HG03520 (cell line): ENCODE measurements at regions not wholly inside any gene's neighbourhood (a gene's known extent, or its start where the extent isn't known, plus 50 kb on each side); places are given as distances from the start of the nearest gene placed in this dataset.

Source experiments
- ATAC-seq: cut with Tn5 transposase; IDR thresholded peaks from one replicate; pipeline ENCODE4 v1.9.1; 2021; ENCODE audit warnings: mild to moderate bottlenecking, moderate library complexity; ENCODE audit not compliant: unreplicated experiment

DNA sequence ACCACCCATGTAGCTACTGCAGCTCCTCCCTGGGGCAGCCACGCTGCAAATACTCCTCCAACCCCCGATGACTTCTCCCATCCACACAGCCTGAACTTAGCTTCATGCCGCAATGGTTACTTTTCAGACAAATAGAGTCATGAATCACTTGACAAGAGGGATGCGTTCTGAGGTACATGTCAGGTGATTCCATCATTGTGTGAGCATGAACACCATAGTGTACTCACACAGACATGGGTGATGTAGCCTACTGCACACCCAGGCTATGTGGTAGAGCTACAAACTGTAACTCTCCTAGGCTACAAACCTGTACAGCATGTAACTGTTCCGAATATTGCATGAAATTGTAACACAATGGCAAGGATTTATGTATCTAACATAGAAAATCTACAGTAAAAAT, 298.5 kb upstream of the SLC35B3 start:
- ATAC-seq = no peak

DNA sequence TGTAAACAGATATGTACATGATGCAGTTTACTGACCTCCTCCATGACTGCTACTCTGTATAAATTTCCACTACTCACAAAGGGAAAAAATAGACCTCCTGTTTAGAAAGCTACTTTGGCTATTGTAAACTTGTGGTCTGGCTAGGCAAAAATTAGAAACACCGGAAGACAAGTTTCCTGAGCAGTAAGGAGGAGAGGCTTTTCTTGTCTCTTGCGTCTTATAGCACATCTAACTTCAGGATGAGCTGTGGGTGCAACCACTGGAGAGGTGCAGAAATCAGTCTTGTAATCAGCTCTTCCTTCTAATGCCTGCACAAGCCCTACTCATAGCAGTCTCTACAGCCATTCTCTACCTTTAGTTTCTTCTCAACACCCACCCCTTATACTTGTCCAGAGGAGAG, 296.5 kb upstream of the SLC35B3 start:
- ATAC-seq = no peak

- no peak for ATAC-seq
Observed at GRCh38 chr6:8710668-8711431, 275.5 kb upstream of the SLC35B3 start.

DNA sequence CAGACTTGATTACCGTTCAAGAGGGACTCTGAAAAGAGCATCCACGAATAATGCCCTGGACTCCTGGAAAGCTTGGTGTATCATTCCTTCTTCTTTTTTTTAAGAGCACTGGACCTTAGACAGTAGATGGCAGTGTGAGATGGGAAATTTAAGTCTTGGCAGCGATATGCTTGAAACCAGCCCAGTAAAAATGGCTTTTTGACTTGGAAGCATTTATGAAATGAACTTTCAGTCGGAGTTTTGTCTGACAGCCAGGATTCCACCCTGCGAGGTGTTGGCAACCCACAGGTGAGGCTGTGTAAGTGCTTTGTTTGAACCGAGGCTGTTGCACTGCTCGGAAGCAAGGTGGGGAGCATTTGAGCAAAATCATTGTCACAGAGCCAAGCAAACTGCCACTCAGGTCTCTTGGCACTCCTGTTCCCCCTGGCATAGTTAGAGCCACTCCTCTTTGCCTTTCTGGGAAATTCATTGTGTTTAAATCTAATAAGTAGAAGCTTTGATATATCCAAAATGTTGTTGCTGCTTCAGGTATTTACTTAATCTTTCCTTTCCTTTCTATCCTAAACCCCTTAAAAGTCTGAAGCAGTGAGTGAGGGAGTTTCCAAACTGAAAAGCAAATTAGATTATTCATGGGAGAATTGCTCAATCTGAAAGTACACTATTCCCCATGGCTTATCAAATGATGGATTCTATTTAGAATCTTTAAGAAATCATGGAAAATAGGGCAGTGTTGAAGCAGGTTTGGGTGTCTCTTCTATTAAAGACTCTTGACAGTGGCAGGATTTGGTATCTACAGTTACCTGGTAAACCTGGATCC, 272.8 kb upstream of the SLC35B3 start:
- ATAC-seq = no peak

GRCh38 chr6:8707369-8707768, 272.0 kb upstream of the SLC35B3 start:
- no peak for ATAC-seq

DNA sequence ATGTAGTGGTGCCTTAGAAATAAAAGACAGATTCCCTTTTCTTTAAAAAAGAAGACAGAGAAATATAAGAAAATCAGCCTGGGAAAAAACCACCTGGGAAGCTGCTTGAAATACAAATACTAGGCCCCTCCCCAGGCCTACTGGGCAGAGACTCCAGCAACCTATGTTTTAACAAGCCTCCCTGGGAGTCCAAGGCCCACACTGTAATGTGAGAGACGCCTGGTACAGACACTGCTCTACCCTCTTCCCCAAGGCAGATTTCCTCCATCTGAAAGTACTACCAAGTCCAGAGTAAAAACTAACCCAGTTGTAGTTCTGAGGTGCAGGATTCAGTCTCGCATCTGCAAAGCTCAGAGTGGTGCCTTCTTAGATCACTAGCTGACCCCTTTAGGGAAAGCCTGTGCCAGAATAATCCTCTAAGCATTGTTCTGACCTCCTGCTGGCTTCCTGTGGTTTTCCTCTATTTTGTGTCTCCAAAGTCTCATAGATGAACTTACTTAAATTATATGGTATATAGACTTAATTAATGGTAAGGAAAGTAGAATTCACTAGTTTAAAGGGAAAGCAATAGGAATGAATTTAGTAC, 270.2 kb upstream of the SLC35B3 start:
- ATAC-seq = no peak

DNA sequence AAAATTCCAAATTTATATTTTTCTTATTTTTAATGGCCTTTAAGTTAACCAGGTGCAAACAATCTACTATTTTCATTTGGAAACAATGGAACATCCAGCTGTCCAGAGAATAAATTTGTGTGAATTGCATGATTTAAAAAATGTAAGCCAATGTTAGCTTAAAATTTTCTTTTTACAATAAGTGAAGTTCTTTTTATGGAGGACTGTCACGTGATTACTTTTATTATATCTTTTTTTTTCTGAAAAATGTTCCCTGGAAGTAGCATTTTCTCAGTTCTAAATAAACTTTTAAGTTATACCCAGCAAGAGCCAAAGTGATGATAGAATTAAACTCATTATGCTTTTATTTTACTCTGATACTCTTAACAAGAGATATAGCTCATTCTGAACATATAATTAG, 267.7 kb upstream of the SLC35B3 start:
- no peak for ATAC-seq

- no peak for ATAC-seq
Observed at GRCh38 chr6:8688821-8689220, 253.5 kb upstream of the SLC35B3 start.

- no peak for ATAC-seq
Observed at GRCh38 chr6:8686077-8686476, 250.7 kb upstream of the SLC35B3 start.

GRCh38 chr6:8683204-8683603, 247.9 kb upstream of the SLC35B3 start:
- no peak for ATAC-seq

- no peak for ATAC-seq
Observed at GRCh38 chr6:8679823-8680222, 244.5 kb upstream of the SLC35B3 start.

DNA sequence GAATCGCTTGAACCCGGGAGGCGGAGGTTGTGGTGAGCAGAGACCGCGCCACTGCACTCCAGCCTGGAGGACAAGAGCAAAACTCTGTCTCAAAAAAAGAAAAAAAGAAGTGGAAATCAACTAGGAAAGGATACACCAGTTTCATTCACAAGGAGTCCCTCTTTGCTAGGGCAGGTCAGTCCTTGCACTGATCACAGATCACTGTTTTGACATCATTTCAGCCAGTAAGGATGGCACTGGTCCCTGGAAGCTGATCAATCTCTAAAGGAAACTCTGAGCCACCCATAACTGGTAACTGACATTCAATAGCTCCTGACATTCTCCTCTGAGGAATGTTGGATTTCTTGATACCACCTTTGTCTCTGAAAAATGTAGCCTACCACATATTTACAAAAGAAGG, 243.1 kb upstream of the SLC35B3 start:
- ATAC-seq = no peak

GRCh38 chr6:8674126-8674525, 238.8 kb upstream of the SLC35B3 start:
- no peak for ATAC-seq

- no peak for ATAC-seq
Observed at GRCh38 chr6:8672882-8673281, 237.5 kb upstream of the SLC35B3 start.

- no peak for ATAC-seq
Observed at GRCh38 chr6:8670792-8671191, 235.4 kb upstream of the SLC35B3 start.

DNA sequence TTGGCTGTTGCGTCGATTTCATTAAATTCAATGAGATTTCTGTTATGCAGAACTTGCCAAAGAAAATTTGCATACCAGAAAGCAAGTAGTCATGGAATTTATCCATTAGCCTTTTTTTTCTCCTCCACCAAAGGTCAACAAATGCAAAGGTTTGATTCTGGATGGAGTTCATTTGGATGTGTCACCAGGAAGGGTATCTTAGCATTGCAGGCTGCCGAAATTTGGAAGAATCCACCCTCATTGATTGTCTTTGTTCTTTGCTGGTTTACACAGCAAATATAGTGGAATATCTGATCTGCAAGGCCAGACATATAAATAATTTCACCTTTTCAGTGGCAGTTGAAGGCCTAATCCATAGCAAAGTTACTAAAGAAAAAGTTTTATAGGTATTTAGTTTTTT, 229.4 kb upstream of the SLC35B3 start:
- no peak for ATAC-seq

DNA sequence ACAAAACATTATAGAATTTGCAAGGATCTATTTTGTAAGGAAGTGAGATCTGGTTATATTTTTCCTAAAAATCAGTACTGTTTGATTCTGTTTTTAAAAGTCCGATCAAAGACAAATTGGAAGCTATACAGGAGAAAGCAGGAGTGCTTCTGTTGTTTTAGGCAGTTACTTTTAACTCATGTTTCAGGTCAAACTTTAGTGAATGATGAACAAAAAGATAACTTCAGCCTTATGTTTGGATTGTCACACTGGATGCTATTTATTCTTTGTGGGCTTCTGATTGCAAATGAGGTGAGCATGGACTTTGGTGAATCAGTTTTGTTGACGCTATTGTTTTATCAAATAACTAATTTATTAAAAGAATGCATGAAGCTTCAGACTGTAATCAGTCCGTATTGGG, 228.7 kb upstream of the SLC35B3 start:
- no peak for ATAC-seq

- no peak for ATAC-seq
Observed at GRCh38 chr6:8659404-8660189, 224.3 kb upstream of the SLC35B3 start.

DNA sequence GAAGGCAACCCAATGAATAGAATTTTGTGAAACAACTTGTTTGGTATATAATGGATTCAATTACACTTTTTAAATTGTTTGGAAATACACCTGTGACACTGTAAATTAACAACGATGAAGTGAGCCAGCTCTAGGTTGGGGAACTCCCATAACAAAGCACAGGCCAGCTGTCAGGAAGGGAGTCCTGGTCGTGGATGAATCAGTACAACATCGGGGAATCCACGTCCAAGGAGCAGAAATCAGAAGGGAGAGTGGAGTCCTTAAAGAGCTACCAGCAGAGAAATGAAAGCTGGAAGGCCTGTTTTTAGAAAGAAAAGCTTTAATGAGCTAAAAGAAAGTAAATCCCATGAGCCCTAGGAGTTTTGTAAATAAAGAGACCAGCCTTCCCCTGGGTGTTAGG, 223.1 kb upstream of the SLC35B3 start:
- ATAC-seq = no peak

DNA sequence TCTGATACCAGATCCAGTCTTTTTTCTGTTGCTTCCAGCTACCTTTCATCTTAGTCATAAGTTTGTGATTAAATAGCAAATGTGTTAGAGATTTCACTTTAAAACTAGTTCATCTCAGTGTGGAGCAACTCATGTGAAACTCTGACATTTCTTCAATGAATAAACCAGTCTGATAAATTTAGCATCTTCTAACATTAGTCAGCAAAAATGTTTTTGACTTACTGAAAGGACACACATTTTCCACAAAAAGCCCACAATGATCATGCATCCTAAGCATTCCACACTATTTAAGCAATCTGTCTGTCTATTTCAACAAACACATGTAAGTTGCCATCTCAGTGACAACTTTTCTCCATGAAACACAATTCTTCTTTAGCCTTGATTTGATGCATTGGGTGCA, 222.2 kb upstream of the SLC35B3 start:
- no peak for ATAC-seq
